ENCODE measurements at regions not wholly inside any gene's neighbourhood (a gene's known extent, or its start where the extent isn't known, plus 50 kb on each side); places are given as distances from the start of the nearest gene placed in this dataset.
"Not testable (repeated sequence)": the region's sequence is repeated elsewhere in the genome, so short reads cannot be mapped to it uniquely, and the experiment has no call there.

- WGBS = 84% methylated on average over 5 of the region's 6 CpGs
These were observed 253.4 kb upstream of the CASK start for GRCh38 chrX:42176789-42177188.

GRCh38 chrX:42175843-42176242, 252.5 kb upstream of the CASK start:
- Histone ChIP-seq H3K4me3 (no peak overlapping the region), H3K36me3 (no peaks in the 10 kb centered on the region), H3K9me3 (no peaks in the 10 kb centered on the region), H3K27ac (no peak overlapping the region), H3K27me3 (no peaks in the 10 kb centered on the region), H3K4me1 (no peaks in the 10 kb centered on the region)
- DNase-seq (ENCODE audit: low spot score in 2 of 2) = no peak
- TF ChIP-seq EP300 (IDR thresholded peaks at IDR 0.05) (no peak), CTCF (IDR thresholded peaks at IDR 0.05) (no peak), POLR2A (IDR thresholded peaks at IDR 0.05) (no peak), POLR2AphosphoS5 (IDR thresholded peaks at IDR 0.05) (no peak)
- 86% methylated on average over 2 of the region's 2 CpGs for WGBS

More at GRCh38 chrX:42176789-42177188, 253.4 kb upstream of the CASK start:
- H3K27ac ChIP-seq = no peak overlapping the region
- H3K36me3 ChIP-seq = no peaks in the 10 kb centered on the region
- no peaks in the 10 kb centered on the region for H3K27me3 ChIP-seq
- DNase-seq (ENCODE audit: low spot score in 2 of 2) = no peak
- H3K4me3 ChIP-seq = no peak overlapping the region
- H3K4me1 ChIP-seq = no peaks in the 10 kb centered on the region
- no peaks in the 10 kb centered on the region for H3K9me3 ChIP-seq
- TF ChIP-seq POLR2A (IDR thresholded peaks at IDR 0.05) = no peak
- TF ChIP-seq POLR2AphosphoS5 (IDR thresholded peaks at IDR 0.05) = no peak
- no peak for TF ChIP-seq EP300 (IDR thresholded peaks at IDR 0.05)
- no peak for TF ChIP-seq CTCF (IDR thresholded peaks at IDR 0.05)

- H3K36me3 ChIP-seq; H3K9me3 ChIP-seq; H3K4me1 ChIP-seq; H3K27me3 ChIP-seq; H3K27ac ChIP-seq; H3K4me3 ChIP-seq; DNase-seq (ENCODE audit: low spot score in 2 of 2): not testable (repeated sequence)
- WGBS = 83% methylated on average over 2 of the region's 2 CpGs
These were observed 234.6 kb upstream of the CASK start for GRCh38 chrX:42157923-42158322.

GRCh38 chrX:42151808-42152207, 228.5 kb upstream of the CASK start:
- WGBS = 78% methylated on average over 3 of the region's 3 CpGs
- no peaks in the 10 kb centered on the region for H3K9me3 ChIP-seq
- no peak overlapping the region for H3K4me3 ChIP-seq
- H3K27ac ChIP-seq = no peak overlapping the region
- no peaks in the 10 kb centered on the region for H3K4me1 ChIP-seq
- H3K36me3 ChIP-seq = no peaks in the 10 kb centered on the region
- no peak for DNase-seq (ENCODE audit: low spot score in 2 of 2)
- no peaks in the 10 kb centered on the region for H3K27me3 ChIP-seq
- no peak for TF ChIP-seq POLR2A (IDR thresholded peaks at IDR 0.05)
- TF ChIP-seq POLR2AphosphoS5 (IDR thresholded peaks at IDR 0.05) = no peak
- no peak for TF ChIP-seq EP300 (IDR thresholded peaks at IDR 0.05)
- no peak for TF ChIP-seq CTCF (IDR thresholded peaks at IDR 0.05)

GRCh38 chrX:42149765-42150164, 226.4 kb upstream of the CASK start:
- Histone ChIP-seq H3K4me3 (no peak overlapping the region), H3K36me3 (no peaks in the 10 kb centered on the region), H3K27me3 (no peaks in the 10 kb centered on the region), H3K4me1 (no peaks in the 10 kb centered on the region), H3K27ac (no peak overlapping the region), H3K9me3 (no peaks in the 10 kb centered on the region)
- 73% methylated on average over 4 of the region's 4 CpGs for WGBS
- no peak for DNase-seq (ENCODE audit: low spot score in 2 of 2)
- no peak for TF ChIP-seq POLR2A (IDR thresholded peaks at IDR 0.05)
- no peak for TF ChIP-seq CTCF (IDR thresholded peaks at IDR 0.05)
- TF ChIP-seq POLR2AphosphoS5 (IDR thresholded peaks at IDR 0.05) = no peak
- TF ChIP-seq EP300 (IDR thresholded peaks at IDR 0.05) = no peak

GRCh38 chrX:42149281-42149680, 225.9 kb upstream of the CASK start:
- H3K9me3 ChIP-seq = no peaks in the 10 kb centered on the region
- H3K4me1 ChIP-seq = no peaks in the 10 kb centered on the region
- H3K36me3 ChIP-seq = no peaks in the 10 kb centered on the region
- H3K4me3 ChIP-seq = no peak overlapping the region
- 71% methylated on average over 2 of the region's 2 CpGs for WGBS
- TF ChIP-seq POLR2AphosphoS5 (IDR thresholded peaks at IDR 0.05) (no peak), POLR2A (IDR thresholded peaks at IDR 0.05) (no peak), EP300 (IDR thresholded peaks at IDR 0.05) (no peak), CTCF (IDR thresholded peaks at IDR 0.05) (no peak)
- H3K27ac ChIP-seq = no peak overlapping the region
- no peak for DNase-seq (ENCODE audit: low spot score in 2 of 2)
- no peaks in the 10 kb centered on the region for H3K27me3 ChIP-seq
